ENCODE measurements at regions not wholly inside any gene's neighbourhood (a gene's known extent, or its start where the extent isn't known, plus 50 kb on each side); places are given as distances from the start of the nearest gene placed in this dataset.

DNA sequence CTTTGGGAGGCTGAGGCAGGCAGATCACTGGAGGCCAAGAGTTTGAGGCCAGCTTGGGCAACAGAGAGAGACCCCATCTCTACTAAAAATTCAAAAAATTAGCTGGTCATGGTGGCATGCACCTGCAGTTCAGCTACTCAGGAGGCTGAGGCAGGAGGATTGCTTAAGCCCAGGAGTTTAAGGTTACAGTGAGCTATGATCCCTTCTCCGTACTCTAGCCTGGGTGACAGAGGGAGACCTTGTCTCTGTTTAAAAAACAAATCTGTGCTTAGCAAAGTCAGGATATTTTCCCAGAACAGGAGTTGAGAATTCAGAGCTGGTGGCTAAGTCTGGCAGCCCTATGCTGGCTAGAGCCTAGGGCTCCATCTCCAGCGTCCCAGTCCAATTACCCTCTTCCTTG lies 142.9 kb upstream of the PZP start:
- H3K27me3 Mint-ChIP-seq (ENCODE audit: low read depth), result no peaks in the 10 kb centered on the region
- TF ChIP-seq, protein P1, sequence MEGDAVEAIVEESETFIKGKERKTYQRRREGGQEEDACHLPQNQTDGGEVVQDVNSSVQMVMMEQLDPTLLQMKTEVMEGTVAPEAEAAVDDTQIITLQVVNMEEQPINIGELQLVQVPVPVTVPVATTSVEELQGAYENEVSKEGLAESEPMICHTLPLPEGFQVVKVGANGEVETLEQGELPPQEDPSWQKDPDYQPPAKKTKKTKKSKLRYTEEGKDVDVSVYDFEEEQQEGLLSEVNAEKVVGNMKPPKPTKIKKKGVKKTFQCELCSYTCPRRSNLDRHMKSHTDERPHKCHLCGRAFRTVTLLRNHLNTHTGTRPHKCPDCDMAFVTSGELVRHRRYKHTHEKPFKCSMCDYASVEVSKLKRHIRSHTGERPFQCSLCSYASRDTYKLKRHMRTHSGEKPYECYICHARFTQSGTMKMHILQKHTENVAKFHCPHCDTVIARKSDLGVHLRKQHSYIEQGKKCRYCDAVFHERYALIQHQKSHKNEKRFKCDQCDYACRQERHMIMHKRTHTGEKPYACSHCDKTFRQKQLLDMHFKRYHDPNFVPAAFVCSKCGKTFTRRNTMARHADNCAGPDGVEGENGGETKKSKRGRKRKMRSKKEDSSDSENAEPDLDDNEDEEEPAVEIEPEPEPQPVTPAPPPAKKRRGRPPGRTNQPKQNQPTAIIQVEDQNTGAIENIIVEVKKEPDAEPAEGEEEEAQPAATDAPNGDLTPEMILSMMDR (IDR thresholded peaks at IDR 0.05; ENCODE audit: unreplicated experiment in 3 of 3), result no peak
- H3K4me1 Mint-ChIP-seq, result peaks cover 14% of the 10 kb centered on the region
- H3K4me3 Mint-ChIP-seq, result no peak overlapping the region
- H3K27ac Mint-ChIP-seq, result no peak overlapping the region
- peaks cover 32% of the 10 kb centered on the region for H3K9me3 Mint-ChIP-seq
- peaks cover 16% of the 10 kb centered on the region for H3K36me3 Mint-ChIP-seq (ENCODE audit: low read depth)

DNA sequence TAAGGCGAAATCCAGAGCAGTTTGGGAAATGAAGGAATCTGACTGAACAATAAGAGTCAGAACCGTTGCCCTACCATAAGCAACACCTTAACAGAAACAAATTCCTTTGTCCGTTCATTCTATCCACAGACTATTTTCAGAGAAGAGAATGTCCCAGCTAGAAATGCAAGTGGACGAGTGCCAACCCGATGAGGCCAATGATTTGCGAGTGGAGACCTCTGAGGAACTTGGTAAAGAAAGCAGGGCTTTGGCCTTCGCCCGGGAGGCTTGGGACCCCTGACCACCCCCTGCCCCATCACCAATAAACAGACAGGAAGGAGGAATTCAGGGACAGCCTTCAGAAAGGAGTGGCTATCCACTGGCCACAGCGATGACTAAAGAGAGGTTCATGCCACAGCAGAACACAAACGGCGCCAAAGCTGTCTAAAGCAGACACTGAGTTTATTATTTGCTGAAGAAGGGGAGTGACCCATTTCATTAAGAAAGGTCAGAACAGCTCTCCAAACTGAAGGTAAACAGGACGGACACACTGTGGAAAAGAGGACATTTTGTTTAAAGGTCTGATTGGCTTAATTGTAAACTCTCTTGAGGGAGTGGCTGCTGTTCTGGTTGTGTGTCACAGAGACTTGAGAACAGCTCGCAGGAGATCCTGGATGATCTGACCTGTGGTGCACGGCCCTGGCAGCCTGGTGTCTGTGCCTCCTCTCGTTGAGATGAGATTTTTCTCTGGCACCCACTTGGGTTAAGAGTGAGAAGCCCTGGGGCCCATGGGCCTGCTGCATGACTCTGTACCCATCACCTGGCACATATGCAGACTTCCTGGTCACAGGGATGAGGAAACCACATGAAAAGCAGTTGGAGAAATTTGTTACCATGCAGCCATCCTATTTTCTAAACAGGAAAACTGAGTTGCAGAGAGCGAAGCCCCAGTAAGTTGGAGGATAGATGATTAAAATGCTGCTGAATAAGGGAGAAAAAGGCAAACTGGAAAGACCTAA lies 142.0 kb upstream of the PZP start:
- no peaks in the 10 kb centered on the region for H3K27me3 Mint-ChIP-seq (ENCODE audit: low read depth)

DNA sequence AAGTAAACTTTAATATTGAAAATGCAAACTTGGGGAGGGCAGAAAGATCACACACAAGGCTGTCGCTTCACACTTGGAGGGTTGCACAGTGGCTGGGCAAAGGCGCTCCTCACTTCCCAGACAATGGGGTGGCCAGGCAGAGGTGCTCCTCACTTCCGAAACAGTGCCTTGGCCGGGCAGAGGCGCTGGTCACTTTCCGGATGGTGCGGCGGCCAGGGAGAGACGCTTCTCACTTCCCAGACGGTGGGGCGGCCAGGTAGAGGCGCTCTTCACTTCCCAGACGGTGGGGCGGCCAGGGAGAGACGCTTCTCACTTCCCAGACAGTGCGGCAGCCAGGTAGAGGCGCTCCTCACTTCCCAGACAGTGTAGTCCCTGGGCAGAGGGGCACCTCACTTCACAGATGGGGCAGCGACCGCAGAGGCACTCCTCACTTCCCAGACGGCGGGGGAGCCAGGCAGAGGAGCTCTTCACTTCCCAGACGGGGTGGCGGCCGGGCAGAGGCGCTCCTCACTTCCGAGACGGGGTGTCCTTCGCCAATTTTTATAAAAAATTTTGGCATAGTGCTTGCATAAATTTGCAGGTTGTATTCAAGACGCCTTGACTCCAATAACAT lies 140.8 kb upstream of the PZP start:
- TF ChIP-seq, protein P1 (IDR thresholded peaks at IDR 0.05; ENCODE audit: unreplicated experiment in 3 of 3), result no peak
- peaks cover 32% of the 10 kb centered on the region for H3K4me1 Mint-ChIP-seq
- H3K9me3 Mint-ChIP-seq, result peaks cover 19% of the 10 kb centered on the region
- no peaks in the 10 kb centered on the region for H3K27me3 Mint-ChIP-seq (ENCODE audit: low read depth)
- peaks cover 7% of the 10 kb centered on the region for H3K36me3 Mint-ChIP-seq (ENCODE audit: low read depth)
- peak overlapping the region in 2 of 3 experiments; percentile 7 to 60 for H3K27ac Mint-ChIP-seq
- no peak overlapping the region for H3K4me3 Mint-ChIP-seq

More for the DNA sequence above, 142.0 kb upstream of the PZP start:
- Mint-ChIP-seq H3K4me3 (no peak overlapping the region), H3K4me1 (peaks cover 20% of the 10 kb centered on the region), H3K27ac (peak overlapping the region; percentile 50 to 77 (median 67)), H3K36me3 (ENCODE audit: low read depth) (peaks cover 16% of the 10 kb centered on the region), H3K9me3 (peaks cover 29% of the 10 kb centered on the region)
- TF ChIP-seq, protein P1 (IDR thresholded peaks at IDR 0.05; ENCODE audit: unreplicated experiment in 3 of 3), result no peak

DNA sequence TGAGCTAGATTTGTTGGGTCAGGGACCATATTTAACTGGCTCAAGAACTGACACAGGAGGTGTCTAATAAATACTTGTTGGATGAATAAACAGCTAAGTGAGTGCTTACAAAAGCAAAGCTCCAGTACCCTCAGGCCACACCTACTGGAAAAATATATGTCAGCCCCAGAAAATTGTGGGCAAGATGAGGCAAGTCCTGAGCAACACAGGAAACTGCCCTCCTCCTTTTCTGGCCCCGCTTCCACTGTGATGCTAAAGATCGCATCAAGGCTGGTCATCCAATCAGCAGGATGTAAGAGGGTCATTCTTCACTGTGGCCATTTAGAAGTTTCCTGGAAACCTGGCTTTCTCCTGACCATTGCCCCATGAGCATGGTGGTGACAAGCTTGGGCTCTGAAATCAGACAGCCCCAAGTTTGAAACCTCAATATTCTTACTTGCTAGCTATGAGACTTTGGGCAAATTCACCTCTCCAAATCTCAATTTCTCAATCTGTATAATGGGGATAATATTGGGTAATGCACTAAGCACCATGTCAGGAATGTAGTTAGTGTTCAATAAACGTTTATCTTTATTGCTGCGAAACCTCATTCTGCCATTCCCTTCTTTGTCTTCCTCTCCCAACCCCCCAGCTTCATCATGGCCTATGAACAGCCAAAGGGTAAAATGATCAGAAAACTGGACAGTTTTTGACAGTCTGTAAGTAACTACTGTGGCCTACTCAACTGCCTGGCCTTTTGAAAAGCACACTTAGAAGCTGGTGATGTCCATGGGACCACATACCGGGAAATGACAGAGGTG lies 139.3 kb upstream of the PZP start:
- H3K9me3 Mint-ChIP-seq, result peaks cover 12% of the 10 kb centered on the region
- H3K36me3 Mint-ChIP-seq (ENCODE audit: low read depth), result peaks cover 7% of the 10 kb centered on the region
- H3K27ac Mint-ChIP-seq, result peak overlapping the region in 2 of 3 experiments; percentile 44 to 50
- no peak overlapping the region for H3K4me3 Mint-ChIP-seq
- H3K4me1 Mint-ChIP-seq, result peaks cover 47% of the 10 kb centered on the region
- TF ChIP-seq, protein P1 (IDR thresholded peaks at IDR 0.05; ENCODE audit: unreplicated experiment in 3 of 3), result no peak
- H3K27me3 Mint-ChIP-seq (ENCODE audit: low read depth), result no peaks in the 10 kb centered on the region

DNA sequence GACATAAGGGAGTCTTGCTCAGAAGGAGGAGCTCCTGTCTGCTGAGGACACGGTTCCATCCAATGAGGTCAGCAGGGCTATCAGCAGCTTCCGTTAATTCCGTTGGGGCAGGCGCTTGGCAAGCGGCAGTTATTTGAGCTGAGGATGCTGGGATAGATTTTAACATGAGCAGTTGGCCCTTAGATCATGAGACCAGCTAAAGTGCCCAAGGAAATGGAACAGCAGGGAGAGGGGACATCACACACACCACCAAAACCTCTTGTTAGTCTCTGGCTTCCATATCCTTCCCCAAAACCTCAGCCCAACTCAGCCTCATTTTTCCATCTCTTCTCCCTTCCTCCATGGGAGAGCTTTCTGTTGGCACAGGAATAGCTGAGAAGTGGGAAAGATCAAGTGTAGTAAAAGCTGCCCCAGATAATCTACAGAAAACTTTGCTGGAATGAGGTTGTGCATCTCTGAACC lies 138.7 kb upstream of the PZP start:
- Mint-ChIP-seq H3K4me1 (peaks cover 53% of the 10 kb centered on the region), H3K27ac (peak overlapping the region in 2 of 3 experiments; percentile 15 to 50), H3K9me3 (peaks cover 5% of the 10 kb centered on the region), H3K36me3 (ENCODE audit: low read depth) (peaks cover 4% of the 10 kb centered on the region), H3K27me3 (ENCODE audit: low read depth) (no peaks in the 10 kb centered on the region), H3K4me3 (no peak overlapping the region)
- TF ChIP-seq, protein P1 (IDR thresholded peaks at IDR 0.05; ENCODE audit: unreplicated experiment in 3 of 3), result no peak
